NCI-H345 treated with DMSO at 0.1 percent for 48 hours (cell line): ENCODE measurements at regions not wholly inside any gene's neighbourhood (a gene's known extent, or its start where the extent isn't known, plus 50 kb on each side); places are given as distances from the start of the nearest gene placed in this dataset.
"Not testable (repeated sequence)": the region's sequence is repeated elsewhere in the genome, so short reads cannot be mapped to it uniquely, and the experiment has no call there.

Experiments
- DNase-seq: peaks from one replicate; lab custom pipeline; 2025; ENCODE audit not compliant: unreplicated experiment; lab: John Stamatoyannopoulos, UW

DNA sequence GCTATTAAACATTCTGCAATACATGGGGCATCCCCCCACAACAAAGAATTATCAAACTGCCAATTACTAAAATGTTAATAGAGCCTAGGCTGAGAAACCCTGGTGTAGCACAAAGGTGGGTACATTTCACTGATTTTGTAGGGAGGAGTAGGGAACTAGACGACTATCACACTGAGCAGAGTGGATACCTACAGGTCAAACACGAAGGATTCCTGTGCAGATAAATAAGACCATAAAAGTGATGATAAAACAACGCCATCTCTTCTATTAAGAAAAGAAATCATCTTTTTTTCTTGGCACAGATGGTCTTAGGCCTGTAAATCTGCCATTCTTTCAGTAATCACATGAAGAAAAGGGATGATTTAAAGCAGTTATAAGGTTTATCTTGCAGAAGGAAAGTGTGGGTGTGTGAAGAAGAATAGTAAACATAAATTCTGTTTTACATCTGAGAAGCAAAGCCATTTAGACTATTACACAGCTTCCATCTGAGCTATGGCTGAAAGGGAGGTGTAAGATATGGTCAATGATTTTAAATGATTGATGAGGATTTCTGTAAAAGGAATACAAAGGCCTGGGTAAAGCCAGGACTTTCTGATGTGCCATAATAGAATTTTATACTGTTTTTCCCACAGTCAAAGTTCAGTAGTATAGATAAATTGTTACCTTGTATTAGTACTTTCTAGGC is 429.4 kb upstream of the GOT2 start:
- no peak for DNase-seq

DNA sequence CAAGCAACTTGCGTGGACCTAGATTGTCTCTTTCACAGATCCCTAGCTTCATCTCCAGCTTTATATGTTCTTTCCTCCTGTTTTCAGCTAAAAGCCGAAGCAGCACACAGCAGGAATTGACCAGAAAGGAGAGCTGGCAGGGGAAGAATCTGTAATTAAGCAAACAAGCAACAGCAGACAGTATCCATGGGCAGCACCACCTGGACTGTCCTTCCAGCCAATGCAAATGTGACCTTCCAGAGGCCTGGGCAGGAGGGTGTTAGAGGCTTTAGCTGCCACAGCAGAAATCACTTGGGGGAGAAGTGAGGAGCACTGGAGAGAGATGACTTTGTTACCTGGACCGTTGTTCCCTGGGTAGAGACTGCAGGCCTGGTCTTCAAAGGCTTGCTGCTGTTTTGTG is 427.6 kb upstream of the GOT2 start:
- DNase-seq, result no peak

DNA sequence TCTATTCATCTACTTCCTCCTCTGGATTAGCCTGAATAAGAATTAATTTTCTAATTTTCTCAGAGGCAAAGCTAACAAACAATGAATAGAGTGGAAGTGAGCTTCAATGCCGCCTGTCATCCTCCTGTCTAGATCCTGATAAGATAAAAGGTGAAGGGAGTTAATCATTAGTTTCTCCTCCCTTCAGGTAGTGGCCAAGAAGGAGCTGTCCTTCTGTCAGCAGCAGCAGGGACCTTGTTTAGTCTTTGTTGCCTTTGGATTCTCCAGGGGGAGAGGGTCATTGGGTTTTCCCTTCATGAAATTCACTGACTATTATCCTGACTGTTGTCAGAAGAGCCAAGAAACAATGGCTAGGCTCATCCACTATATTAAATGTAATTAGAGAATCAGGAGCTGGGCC is 420.2 kb upstream of the GOT2 start:
- no peak for DNase-seq

DNA sequence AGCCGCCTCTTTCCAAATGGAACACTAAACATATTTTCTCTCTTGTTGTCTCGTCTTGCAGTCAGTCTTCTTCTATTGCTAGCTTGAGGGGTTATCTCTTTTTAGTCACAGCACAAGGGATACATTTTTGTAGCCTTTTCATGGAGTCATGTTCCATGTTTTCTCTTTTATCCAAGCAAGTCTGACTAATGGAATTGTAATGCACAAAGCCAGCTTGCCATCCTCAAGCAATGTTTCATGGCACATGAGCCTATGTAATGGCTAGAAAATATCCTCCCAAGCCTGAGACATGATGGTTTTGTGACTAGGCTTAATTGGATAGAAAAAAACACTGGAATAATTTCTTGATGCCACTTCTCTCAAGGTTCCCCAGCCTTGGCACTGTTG is 414.6 kb upstream of the GOT2 start:
- no peak for DNase-seq

DNA sequence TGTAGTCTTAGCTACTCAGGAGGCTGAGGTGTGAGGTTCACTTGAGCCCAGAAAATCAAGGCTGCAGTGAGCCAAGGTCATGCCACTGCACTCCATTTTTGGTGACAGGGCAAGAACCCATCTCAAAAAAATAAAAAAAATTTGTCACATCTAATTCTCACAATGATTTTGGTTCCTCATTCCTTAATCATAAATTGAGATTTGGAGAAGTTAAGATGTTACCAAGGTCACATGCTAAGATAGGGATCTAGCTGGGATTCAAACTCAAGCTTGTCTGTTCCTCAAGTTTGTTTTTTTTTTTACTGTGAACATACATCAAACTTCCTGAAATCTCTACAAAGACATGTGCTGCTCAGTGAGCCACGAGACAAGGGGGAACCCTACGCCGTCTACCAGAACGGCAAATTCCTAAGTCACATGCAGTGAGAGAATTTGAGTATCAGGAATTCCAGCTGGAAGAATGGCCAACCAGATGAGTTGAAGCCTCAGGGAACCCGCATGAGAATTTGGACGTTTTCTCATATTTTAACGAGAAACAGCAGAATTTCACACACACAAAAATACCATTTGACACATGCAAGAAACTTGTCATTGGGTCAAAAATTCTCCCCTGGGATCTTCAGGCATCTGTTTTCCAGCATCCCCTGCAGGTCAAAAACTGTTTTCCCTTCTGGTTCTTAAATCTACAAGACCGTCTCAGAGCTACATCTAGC is 414.1 kb upstream of the GOT2 start:
- no peak for DNase-seq

DNA sequence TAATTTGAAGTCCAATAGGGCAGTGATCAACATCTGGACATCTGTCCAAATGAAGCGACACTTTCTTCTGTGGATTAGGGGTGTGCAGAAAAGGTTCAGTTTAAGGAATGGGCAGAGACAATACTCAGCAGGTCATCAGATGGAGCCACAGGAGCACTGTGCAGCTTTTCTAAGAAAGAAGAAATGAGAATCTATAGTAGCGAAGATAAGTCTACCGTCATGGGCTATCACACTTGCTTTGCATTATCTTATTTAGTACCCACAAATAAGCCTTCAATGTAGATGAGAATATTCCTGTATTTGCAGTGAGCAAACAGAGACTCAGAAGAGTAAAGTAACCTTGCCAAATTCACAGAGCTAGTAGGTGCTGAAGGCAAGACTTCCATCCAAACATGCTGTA is 412.0 kb upstream of the GOT2 start:
- no peak for DNase-seq

DNA sequence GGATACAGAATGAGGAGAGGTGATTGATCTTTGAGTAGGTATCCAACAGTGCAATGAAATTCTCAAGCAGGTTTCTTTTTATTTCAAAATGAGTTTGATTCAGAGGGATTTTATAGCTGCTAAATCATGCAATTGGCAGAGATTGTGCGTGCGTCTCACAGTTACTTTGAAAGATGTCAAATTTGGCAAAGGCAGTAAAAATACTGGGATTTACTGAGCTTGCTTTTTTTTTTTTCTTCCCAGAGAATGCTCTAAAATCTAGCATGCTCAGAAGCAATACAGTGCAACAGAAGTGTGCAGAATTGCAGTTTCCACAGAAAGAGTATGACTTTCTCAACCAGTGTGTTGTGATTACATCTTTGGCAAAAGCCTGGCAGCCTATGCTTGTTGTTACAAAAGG is 410.7 kb upstream of the GOT2 start:
- no peak for DNase-seq

DNA sequence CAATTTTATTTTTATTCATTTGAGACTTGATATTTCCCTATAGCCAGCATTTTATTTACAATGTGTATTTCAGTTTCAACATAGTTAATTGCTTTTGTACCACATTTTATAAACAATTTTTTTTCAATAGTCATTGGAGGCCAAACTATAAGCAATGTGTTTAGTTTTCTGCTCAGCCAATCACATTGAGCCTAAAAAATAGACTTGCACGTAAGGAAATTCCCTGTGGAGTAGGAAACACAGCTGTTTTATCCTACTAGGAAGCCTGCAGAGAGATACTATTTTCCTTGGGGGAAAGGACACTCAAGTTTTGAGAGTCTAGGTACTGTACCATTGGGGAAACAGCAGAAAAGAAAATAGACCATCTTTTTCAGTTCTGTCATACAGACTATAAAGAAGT is 410.2 kb upstream of the GOT2 start:
- DNase-seq, result no peak

DNA sequence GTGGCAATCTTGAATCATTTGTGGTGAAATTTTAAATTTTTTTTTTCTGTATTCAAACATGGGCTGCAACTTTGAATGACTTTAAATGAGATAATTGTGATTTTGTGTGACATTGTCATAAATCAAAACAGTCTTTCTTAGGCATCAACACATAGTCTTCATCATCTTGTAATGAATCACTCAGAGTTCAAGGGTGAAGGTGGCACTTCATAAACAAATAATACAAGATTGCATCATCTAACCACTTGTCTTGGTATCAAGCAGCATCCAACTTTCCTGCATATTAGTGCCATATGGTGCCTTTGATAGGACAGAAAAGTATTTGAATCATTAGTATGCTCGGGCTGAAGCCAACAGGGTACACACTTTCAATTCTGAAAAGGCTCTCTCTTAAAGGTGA is 392.4 kb upstream of the GOT2 start:
- no peak for DNase-seq

DNA sequence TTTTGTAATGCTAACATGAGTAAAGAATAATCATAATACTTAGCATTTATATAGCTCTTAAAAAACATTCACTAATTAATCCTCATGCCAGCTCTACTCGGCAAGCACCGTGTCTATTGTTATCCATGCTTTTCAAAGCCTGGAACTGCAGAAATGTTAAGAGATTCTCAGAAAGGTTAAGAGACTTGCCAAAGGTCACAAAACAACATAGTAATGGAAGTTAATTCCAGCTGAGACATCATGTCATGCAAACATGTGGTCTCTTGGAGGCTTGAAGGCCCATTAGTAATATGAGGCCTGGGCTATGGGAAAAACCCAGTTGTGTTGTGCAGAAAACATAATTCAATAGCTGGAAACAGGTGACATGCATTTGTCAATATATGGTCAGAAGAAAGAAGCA is 389.9 kb upstream of the GOT2 start:
- DNase-seq, result no peak

DNA sequence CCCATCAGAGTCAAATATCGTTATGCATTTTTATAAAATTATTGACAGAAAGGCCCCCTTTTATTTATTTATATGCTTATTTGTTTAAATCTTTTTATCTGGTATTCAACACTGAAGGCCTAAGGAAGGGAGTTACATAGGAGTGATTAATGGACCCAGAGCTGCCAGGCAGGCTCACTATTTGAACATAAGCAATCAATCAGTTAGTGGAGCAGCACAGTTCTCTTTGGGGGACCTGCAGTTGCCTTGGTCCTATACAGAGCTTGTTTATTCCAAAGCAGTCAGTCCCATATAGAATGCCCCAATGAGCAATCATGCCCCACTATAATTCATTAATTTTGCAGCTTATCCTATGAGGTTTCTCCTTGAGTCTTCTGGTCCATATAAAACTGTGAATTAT is 389.4 kb upstream of the GOT2 start:
- DNase-seq, result no peak

DNA sequence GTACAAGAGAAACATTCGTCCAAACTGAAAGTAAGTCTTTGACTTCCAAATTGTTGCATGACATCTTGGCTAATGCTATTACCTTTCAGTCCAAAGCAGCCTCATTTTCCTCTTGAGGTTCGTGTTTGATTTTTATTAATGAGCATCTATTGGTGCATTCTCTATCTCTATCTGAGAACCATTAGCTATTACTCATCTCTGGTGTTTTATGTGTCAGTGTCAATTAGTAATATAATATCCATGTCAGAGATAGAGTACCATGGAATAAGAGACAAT is 388.1 kb upstream of the GOT2 start:
- no peak for DNase-seq

DNA sequence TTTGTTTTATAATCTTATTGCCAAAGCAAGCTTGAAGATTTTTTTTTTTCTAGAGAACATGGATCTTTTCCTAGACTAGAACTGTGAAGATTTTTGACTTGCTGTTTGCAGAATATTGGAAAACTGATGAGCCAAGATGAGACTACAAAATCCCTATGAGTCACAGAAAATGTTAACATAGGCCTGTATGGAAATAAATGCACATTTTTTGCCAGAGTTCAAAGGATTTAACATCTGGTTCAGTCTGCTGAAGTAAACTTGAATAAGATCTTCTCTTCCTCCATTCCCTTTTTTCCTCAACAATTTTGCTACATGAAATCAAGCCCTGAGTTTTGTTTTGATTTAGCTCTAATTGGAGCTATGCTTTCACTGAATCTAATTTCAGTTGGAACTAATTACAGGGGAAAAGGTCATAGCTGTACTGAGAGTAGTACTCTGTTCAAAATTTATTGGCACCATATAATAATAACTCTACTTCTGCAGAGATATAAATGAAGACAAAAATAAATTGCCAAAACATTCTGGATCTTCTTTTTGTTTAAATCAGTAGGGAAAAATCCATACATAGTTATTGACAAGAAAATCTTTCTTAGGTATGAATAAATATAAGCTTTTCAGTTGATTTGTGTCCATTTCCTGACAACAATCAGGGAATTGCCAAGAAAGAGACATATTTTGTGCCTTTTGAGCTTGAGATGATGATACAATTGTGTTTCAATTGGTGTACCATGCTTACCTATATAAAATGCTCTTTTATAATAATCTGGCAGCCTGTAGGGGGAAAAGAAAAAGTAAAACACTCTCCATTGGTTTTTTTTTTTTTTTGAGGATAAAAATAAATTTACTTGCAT is 387.5 kb upstream of the GOT2 start:
- DNase-seq, result no peak

DNA sequence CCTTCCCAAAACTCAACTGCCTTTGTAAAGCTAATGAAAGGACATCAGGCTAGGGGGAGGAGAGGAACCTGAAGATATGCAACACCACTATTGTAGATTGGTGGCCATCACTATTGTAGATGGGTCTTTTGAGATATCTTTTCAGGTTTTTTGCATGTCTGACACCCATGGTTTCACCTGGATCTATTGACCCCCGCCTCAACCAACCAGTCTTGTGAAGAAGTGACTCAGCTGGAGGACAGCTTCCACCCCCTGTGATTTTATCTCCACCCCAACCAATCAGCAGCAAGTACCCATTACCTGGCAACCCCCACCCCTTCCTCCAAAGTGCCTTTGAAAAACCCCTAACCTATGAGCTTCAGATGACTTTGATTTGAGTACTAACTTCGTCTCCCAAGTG is 382.6 kb upstream of the GOT2 start:
- no peak for DNase-seq

DNA sequence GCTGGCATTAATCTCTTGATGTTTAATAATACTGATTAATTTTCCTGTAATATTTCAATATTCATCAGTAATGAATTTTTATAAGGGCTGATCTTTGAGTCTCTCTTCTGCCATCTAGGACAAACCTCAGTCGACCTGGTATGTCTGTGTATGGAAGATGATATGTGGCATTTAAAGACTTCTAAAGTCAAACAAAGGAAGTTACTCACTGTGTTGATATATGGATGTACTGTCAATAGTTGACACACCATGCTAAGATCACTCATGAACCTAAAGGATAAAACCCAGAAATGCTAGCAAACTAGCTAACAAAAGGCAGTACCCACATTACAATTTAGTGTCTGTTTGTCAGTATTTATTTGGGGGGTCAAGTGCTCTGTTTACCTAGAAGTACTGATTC is 380.7 kb upstream of the GOT2 start:
- no peak for DNase-seq

DNA sequence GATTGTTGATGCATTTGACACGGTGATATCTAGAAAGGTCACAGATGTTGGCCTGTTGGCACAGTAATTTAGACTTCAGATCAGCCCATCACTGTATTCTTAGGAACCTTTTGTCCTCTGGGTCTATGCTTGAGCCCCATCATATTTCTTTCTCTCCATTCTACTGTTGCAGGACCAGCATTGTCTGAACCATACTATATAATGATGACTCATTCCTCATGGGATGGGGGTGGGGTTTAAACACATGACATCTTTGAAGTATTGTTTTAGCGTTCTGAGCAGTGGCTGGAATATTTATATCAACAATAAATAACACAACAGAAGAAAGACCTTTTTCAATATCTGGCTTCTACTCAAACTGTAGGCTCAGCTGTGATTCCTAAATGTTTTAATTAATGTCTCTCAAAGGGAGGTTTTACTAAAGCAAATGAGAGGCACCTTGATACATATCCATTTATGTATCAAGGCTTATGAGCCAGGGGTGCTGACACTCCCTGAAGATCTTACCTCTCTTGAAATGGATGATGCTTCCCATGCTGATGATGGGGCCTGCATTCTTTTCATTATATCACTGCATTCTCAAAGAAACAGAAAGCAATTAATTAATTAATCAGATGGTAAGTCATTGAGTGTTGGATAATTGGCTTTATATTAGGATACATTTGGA is 379.0 kb upstream of the GOT2 start:
- DNase-seq, result no peak

DNA sequence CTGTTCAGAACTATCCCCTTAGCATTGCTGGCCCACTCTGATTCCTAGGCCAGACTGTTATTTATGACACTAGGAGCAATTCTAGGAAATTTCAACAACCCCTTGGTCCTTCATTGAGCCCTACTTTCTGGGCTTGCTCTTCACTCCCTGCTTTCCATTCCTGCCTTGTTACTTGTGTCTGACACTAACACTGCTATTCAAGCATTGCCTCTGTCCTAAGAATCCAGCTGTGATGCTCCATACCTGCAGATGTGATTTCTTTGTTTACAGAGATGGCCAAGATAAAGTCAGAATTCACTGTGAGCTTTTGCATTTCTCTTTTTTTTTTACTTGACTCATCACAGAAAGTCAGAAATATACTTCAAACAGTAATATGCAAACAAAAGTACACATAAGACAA is 377.2 kb upstream of the GOT2 start:
- DNase-seq, result no peak

DNA sequence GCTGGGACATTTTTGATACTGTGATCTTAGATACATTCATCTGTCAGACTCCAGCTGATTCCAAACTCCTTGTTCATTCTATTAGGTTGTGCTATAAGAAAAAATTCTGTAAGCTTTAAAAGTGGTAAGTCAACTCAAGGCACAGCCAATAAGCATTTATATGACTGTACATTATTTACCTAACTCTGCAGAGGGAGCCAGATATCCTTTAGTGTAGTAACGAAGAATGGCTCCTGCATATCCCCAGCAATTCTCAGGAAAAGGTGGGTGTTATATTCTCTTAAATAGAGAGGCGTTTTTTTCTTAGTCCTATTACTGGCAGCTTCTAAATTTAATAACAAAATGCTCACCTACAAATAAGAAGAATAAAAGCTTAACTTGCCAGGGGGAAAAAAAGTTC is 374.3 kb upstream of the GOT2 start:
- no peak for DNase-seq

DNA sequence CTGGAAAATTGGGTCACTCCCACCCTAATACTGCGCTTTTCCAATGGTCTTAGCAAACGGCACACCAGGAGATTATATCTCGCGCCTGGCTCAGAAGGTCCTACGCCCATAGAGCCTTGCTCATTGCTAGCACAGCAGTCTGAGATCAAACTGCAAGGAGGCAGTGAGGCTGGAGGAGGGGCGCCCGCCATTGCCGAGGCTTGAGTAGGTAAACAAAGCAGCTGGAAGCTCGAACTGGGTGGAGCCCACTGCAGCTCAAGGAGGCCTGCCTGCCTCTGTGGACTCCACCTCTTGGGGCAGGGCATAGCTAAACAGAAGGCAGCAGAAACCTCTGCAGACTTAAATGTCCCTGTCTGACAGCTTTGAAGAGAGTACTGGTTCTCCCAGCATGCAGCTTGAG is 362.6 kb upstream of the GOT2 start:
- not testable (repeated sequence) for DNase-seq

DNA sequence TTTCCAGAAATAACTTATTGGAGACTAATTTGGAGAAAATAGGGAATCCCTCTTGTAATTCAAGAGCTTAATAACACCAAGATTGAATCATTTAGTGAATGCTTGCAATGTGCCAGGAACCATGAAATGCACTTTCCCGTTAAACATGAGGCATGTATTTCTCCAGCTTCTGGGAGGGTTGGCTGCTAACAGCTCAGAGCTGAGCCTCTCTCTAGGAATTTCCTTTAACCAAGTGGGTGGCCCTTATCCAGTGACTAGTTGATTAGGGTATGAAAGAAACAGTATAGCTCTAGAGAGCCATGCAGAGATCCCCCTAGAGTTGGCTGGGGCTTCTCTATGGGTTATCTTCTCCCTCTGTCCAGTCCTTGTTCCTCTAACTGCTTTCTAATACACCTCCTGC is 356.4 kb upstream of the GOT2 start:
- DNase-seq, result no peak

DNA sequence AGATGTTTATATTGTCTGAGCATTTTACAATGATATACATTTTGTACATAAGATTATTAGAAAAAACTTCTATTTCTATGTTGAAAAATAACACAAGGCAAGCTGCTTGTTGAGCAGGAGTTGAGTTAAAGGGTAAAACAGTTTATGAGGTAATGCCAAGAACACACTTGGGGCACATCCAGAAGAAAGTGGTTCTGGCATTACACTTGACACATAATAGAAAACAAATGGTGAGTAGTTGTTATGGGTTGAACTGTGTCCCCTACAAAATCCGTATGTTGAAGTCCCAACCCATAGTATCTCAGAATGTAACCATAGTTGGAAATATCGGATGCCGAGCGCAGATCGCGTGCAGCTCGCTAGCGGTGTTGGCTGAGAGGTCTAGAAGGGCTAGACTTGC is 354.3 kb upstream of the GOT2 start:
- DNase-seq, result no peak

DNA sequence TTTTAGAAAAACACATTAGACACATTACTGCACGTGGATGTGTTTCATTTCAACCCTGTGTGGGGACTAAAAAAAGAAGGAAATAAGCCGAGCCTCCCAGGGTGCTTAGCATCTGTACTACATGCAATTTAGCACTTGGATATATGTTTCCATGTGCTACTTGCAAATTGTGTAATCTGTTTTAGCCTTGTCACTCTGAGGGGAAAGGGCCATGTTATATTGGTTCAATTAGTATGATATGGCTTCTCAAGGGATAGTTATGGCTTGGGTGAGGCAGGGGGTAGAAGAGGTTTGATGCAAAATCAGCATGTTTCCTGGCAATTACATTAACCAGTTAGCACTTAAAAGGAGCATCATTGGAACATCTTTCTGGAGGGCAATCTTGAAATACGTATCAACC is 353.5 kb upstream of the GOT2 start:
- DNase-seq, result no peak
